Prostate gland (tissue), 2 donors: ENCODE measurements at regions not wholly inside any gene's neighbourhood (a gene's known extent, or its start where the extent isn't known, plus 50 kb on each side); places are given as distances from the start of the nearest gene placed in this dataset.
"Not testable (repeated sequence)": the region's sequence is repeated elsewhere in the genome, so short reads cannot be mapped to it uniquely, and the experiment has no call there.

Source experiments
- DNase-seq: peaks from one replicate; pipeline ENCODE4 v3.0.0-alpha.2; 2019; ENCODE audit warnings: low spot score
- H3K27ac ChIP-seq, 2 donors: fragments of 200-600 bp; sonication (generic); 2 replicates each; pipeline ENCODE4 v1.5.1; 2017 to 2019
- H3K27me3 ChIP-seq: fragments of 200-600 bp; sonication (generic); replicated peaks from 2 replicates; pipeline ENCODE4 v1.5.1; 2019; ENCODE audit not compliant: insufficient read depth
- H3K36me3 ChIP-seq, 2 donors: fragments of 200-600 bp; sonication (generic); 1 replicate in 1 of 2; 2 replicates in 1 of 2; pipeline versions ENCODE4 v1.5.1 to v1.8.1; 2017 to 2019
- H3K4me1 ChIP-seq: fragments of 200-600 bp; sonication (generic); replicated peaks from 2 replicates; pipeline ENCODE4 v1.5.1; 2019
- H3K4me3 ChIP-seq, 2 donors: fragments of 200-600 bp; sonication (generic); 2 replicates each; pipeline ENCODE4 v1.5.1; 2017 to 2019
- H3K9me3 ChIP-seq: fragments of 200-600 bp; sonication (generic); 2 replicates; pipeline ENCODE4 v1.5.1; 2017
- POLR2A ChIP-seq: fragments of 450-650 bp; IDR thresholded peaks from one replicate; pipeline ENCODE4 v1.6.1; 2016; ENCODE audit warnings: antibody characterized with exemption, mild to moderate bottlenecking
- POLR2AphosphoS5 ChIP-seq: sonication (generic); formaldehyde crosslinking; IDR thresholded peaks from one replicate; pipeline ENCODE4 v1.6.1; 2017; ENCODE audit warnings: antibody characterized with exemption
- WGBS: methylation state at CpG from one replicate; pipeline ENCODE4 v1.1.5; 2018; 5-methylcytosine and 5-hydroxymethylcytosine counted together
- intact Hi-C: fragments of 100-400 bp; cut with DNase I; formaldehyde crosslinking; loops from one replicate; pipeline ENCODE4 v1.14.2; 2022
- TF ChIP-seq, protein P1 (sequence below), 4 experiments: fragments of 200-600 bp in 2 of 4; fragments of 450-650 bp in 2 of 4; sonication (generic) in 2 of 4; IDR thresholded peaks; 1 replicate in 3 of 4; 2 replicates in 1 of 4; pipeline ENCODE4 v1.5.1; 2016 to 2019; ENCODE audit warnings: antibody characterized with exemption in 4 of 4, mild to moderate bottlenecking in 2 of 4, moderate library complexity in 2 of 4

DNA sequence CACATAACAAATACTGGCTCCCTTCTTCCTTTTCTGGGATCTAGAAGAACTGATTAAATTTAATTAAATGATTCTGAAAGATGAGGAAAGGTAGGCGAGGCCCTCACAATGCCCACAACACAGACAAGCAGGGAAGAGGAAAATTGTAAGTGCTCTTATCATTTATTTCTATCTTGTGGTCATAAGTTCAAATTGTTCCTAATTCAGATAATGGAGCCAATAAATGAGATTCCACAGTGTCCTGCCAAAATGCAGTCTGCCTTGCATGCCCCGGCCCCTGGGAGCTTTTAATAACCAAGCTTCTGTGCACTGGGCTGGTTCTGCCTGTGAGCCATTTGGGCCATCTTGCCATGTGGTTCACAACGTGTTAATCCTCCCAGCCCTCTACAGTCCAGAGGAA is 97.0 kb downstream of the CMC2 start:
- DNase-seq = peak; percentile 35
- Histone ChIP-seq H3K27ac (peak overlapping the region in 1 of 2 donors; percentile 32), H3K4me1 (peaks cover 5% of the 10 kb centered on the region), H3K4me3 (no peak overlapping the region), H3K9me3 (no peaks in the 10 kb centered on the region), H3K36me3 (no peaks in the 10 kb centered on the region), H3K27me3 (no peaks in the 10 kb centered on the region)
- 7% methylated on average over 3 of the region's 3 CpGs for WGBS
- intact Hi-C loops = no loop called here
- TF ChIP-seq POLR2A (no peak), POLR2AphosphoS5 (peak; percentile 62)

DNA sequence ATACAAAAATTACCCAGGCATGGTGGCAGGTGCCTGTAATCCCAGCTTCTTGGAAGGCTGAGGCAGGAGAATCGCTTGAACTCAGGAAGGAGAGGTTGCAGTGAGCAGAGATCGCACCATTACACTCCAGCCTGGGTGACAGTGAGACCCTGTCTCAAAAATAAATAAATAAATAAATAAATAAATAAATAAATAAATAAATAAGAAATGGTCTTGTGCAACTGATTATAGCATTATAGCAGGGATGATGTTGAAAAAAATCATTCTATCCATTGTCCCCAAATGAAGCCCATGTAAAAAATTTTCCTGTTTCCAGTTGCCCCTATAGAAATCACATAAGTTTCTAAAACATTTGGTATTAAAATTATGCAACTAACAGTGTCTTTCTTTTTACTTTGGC is 100.5 kb downstream of the CMC2 start:
- DNase-seq, H3K36me3 ChIP-seq, intact Hi-C loops, H3K9me3 ChIP-seq, H3K4me1 ChIP-seq, H3K27me3 ChIP-seq, H3K4me3 ChIP-seq, H3K27ac ChIP-seq: not testable (repeated sequence)
- WGBS = 100% methylated on average over 2 of the region's 2 CpGs

DNA sequence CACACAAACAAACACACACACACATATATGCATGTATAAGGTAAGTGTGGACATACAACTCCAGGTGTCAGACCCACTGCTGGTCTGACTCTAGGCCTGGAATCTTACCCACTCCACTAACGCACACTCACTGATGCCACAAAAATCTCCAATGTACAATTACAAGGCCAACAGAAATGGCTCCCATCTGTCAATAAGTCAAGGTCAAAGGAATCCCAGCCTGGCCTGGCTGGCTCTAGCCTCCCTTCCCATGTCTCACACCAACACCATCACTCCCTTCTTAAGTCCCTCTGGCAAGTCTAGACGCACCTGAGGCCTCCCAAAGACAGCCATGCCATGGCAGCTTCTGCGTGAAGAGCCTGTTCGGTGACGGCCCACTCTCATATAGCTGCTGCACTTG is 99.2 kb upstream of the CDYL2 start:
- no peaks in the 10 kb centered on the region for H3K36me3 ChIP-seq
- H3K4me1 ChIP-seq = peaks cover 9% of the 10 kb centered on the region
- H3K9me3 ChIP-seq = no peaks in the 10 kb centered on the region
- DNase-seq = no peak
- H3K27me3 ChIP-seq = no peaks in the 10 kb centered on the region
- TF ChIP-seq, protein P1, sequence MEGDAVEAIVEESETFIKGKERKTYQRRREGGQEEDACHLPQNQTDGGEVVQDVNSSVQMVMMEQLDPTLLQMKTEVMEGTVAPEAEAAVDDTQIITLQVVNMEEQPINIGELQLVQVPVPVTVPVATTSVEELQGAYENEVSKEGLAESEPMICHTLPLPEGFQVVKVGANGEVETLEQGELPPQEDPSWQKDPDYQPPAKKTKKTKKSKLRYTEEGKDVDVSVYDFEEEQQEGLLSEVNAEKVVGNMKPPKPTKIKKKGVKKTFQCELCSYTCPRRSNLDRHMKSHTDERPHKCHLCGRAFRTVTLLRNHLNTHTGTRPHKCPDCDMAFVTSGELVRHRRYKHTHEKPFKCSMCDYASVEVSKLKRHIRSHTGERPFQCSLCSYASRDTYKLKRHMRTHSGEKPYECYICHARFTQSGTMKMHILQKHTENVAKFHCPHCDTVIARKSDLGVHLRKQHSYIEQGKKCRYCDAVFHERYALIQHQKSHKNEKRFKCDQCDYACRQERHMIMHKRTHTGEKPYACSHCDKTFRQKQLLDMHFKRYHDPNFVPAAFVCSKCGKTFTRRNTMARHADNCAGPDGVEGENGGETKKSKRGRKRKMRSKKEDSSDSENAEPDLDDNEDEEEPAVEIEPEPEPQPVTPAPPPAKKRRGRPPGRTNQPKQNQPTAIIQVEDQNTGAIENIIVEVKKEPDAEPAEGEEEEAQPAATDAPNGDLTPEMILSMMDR (IDR thresholded peaks at IDR 0.05) = no peak
- no peak for TF ChIP-seq POLR2A
- no peak for TF ChIP-seq POLR2AphosphoS5
- WGBS = 92% methylated on average over 5 of the region's 5 CpGs
- intact Hi-C loops = no loop called here
- no peak overlapping the region for H3K4me3 ChIP-seq
- H3K27ac ChIP-seq = no peak overlapping the region

DNA sequence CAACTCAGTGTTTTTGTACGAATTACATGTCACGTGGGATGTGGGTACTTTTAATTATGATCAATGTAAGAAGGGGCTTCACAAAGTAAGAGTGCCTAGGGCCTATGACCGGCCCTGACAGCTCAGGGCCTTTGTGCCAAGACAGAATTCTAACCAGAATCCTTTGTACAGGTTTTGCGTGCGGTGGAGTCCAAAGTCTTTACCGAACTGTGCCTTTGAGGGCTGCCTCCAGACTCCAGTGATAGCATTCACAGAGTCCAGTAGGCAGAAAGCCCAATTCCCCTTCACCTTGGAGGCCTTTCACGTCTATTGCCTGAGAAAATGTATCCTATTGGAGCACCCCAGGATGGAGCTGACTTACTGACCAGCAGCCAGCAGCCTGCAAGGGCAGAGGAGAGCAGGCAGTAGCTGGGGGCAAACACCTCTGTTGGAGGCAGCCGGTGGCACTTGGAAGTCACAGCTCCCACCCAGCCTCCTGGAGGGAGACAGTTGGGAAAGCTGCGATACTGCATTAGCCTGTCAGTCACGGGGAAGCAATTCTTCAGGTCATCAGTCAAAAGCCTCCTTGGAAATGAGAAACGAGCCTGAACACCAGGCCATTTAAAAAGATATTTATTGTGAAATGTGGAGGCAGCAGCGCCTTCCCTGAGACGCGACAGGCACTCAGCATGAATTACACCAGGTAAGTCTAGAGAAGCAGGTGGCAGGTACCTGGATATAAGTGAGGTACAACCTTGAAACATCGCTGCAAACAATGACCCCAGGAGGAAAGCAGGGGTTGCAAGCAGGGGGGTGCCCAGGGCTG is 98.1 kb upstream of the CDYL2 start:
- no peaks in the 10 kb centered on the region for H3K9me3 ChIP-seq
- intact Hi-C loops = no loop called here
- H3K27me3 ChIP-seq = no peaks in the 10 kb centered on the region
- H3K4me1 ChIP-seq = peaks cover 9% of the 10 kb centered on the region
- no peak overlapping the region for H3K27ac ChIP-seq
- DNase-seq = no peak
- TF ChIP-seq POLR2A (no peak), POLR2AphosphoS5 (no peak)
- TF ChIP-seq, protein P1 (IDR thresholded peaks at IDR 0.05) = no peak
- no peaks in the 10 kb centered on the region for H3K36me3 ChIP-seq
- H3K4me3 ChIP-seq = no peak overlapping the region
- WGBS = 87% methylated on average over 15 of the region's 15 CpGs

DNA sequence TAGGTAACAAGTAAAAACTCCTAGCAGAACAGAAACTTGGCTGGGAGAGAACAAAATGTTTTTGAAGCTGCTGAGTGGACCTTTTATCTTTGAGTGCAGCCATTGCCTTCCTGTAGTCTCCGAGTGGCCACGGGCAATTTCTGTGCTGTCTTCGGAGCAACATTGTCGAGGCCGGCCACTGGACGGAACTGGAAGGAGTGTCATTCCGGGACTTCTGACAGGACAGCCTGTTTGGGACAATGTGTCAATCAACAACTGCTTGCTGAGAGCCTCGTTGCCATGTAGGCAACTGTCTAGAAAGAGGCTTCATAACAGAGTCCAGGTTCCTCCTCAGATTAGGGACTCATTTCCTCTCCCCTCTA is 96.2 kb upstream of the CDYL2 start:
- H3K4me1 ChIP-seq = peaks cover 9% of the 10 kb centered on the region
- no peak overlapping the region for H3K4me3 ChIP-seq
- 67% methylated on average over 8 of the region's 8 CpGs for WGBS
- intact Hi-C loops = no loop called here
- H3K36me3 ChIP-seq = no peaks in the 10 kb centered on the region
- TF ChIP-seq, protein P1 (IDR thresholded peaks at IDR 0.05) = no peak
- no peak for TF ChIP-seq POLR2AphosphoS5
- TF ChIP-seq POLR2A = no peak
- peak overlapping the region; percentile 55 to 78 for H3K27ac ChIP-seq
- no peaks in the 10 kb centered on the region for H3K27me3 ChIP-seq
- H3K9me3 ChIP-seq = no peaks in the 10 kb centered on the region
- no peak for DNase-seq
